Ovary (tissue), 3 donors: ENCODE measurements at regions not wholly inside any gene's neighbourhood (a gene's known extent, or its start where the extent isn't known, plus 50 kb on each side); places are given as distances from the start of the nearest gene placed in this dataset.

Experiments used
- CTCF ChIP-seq, 3 donors: fragments of 450-650 bp in 2 of 3; fragments of 200-600 bp in 1 of 3; IDR thresholded peaks; one replicate each; pipeline versions ENCODE4 v1.5.1 to v1.8.0; 2016 to 2022; ENCODE audit warnings: antibody characterized with exemption in 3 of 3, mild to moderate bottlenecking in 1 of 3
- EP300 ChIP-seq: sonication (generic); formaldehyde crosslinking; IDR thresholded peaks from one replicate; pipeline ENCODE4 v1.6.1; 2017; ENCODE audit warnings: antibody characterized with exemption
- POLR2A ChIP-seq: fragments of 450-650 bp; IDR thresholded peaks from one replicate; pipeline ENCODE4 v1.6.1; 2017; ENCODE audit warnings: antibody characterized with exemption, mild to moderate bottlenecking, moderate library complexity
- donor health status: DM: no; HTN: no; CAD: no.

GRCh38 chr11:133677387-133677786 is 145.1 kb upstream of the OPCML start:
- TF ChIP-seq CTCF (IDR thresholded peaks at IDR 0.05) (no peak), EP300 (no peak), POLR2A (no peak)
